Caco-2 (cell line): ENCODE measurements at regions not wholly inside any gene's neighbourhood (a gene's known extent, or its start where the extent isn't known, plus 50 kb on each side); places are given as distances from the start of the nearest gene placed in this dataset.

Experiments used
- BruUV-seq: library from RNA; stranded (reverse); fragments of 400-500 nt; replicated peaks from 2 replicates; lab custom pipeline; 2021; lab: Mats Ljungman, UMichigan
- CTCF ChIA-PET: fragments of 300-600 bp; sonication (Branson Sonifier 250); formaldehyde crosslinking; loops from one replicate; lab custom pipeline; 2022; ENCODE audit warnings: antibody characterized with exemption; lab: Charles Lee
- POLR2A ChIA-PET: fragments of 300-600 bp; sonication (Branson Sonifier 250); formaldehyde crosslinking; loops from one replicate; lab custom pipeline; 2022; ENCODE audit warnings: antibody characterized with exemption; lab: Charles Lee
- DNase-seq, 2 experiments: peaks; one replicate each; pipeline versions ENCODE4 v3.0.0 to v3.0.0-alpha.2; 2020 to 2022
- H3K27me3 ChIP-seq: replicated peaks from 2 replicates; pipeline ENCODE4 v1.6.0; 2011; ENCODE audit warnings: low read length; ENCODE audit not compliant: control insufficient read depth, insufficient read depth
- H3K36me3 ChIP-seq: 2 replicates; pipeline ENCODE4 v1.5.1; 2011; ENCODE audit warnings: low read length; ENCODE audit not compliant: control insufficient read depth, insufficient read depth
- H3K4me1 ChIP-seq: fragments of 250-450 bp; sonication (Bioruptor Pico); 2 replicates; pipeline ENCODE4 v1.5.1; 2020; ENCODE audit warnings: mild to moderate bottlenecking
- H3K4me3 ChIP-seq: 2 replicates; pipeline ENCODE4 v1.5.1; 2011; ENCODE audit warnings: low read depth, mild to moderate bottlenecking, control low read depth, low read length
- H3K9me3 ChIP-seq: fragments of 250-450 bp; sonication (Bioruptor Pico); 2 replicates; pipeline ENCODE4 v1.5.1; 2020; ENCODE audit warnings: mild to moderate bottlenecking, moderate library complexity
- H3K27ac Mint-ChIP-seq: one replicate; pipeline ENCODE4 v1.8.0; 2022; ENCODE audit warnings: mixed read lengths; ENCODE audit not compliant: unreplicated experiment
- H3K27me3 Mint-ChIP-seq: one replicate; pipeline ENCODE4 v1.8.0; 2022; ENCODE audit warnings: mixed read lengths; ENCODE audit not compliant: insufficient read depth, unreplicated experiment
- H3K36me3 Mint-ChIP-seq: one replicate; pipeline ENCODE4 v1.8.0; 2022; ENCODE audit warnings: mild to moderate bottlenecking, mixed read lengths; ENCODE audit not compliant: insufficient read depth, unreplicated experiment
- H3K4me1 Mint-ChIP-seq: one replicate; pipeline ENCODE4 v1.8.0; 2022; ENCODE audit warnings: low read depth, mixed read lengths; ENCODE audit not compliant: unreplicated experiment
- H3K4me3 Mint-ChIP-seq: one replicate; pipeline ENCODE4 v1.8.0; 2022; ENCODE audit warnings: mild to moderate bottlenecking, moderate library complexity, mixed read lengths; ENCODE audit not compliant: unreplicated experiment
- H3K9me3 Mint-ChIP-seq: one replicate; pipeline ENCODE4 v1.8.0; 2022; ENCODE audit warnings: mixed read lengths; ENCODE audit not compliant: unreplicated experiment
- CTCF ChIP-seq, 2 experiments: fragments of 200-600 bp in 1 of 2; IDR thresholded peaks; 1 replicate in 1 of 2; 2 replicates in 1 of 2; pipeline versions ENCODE4 v1.5.1 to v1.8.0; 2011 to 2022; ENCODE audit warnings: antibody characterized with exemption in 1 of 2, control low read depth in 1 of 2, inconsistent platforms in 1 of 2, low read depth in 1 of 2, low read length in 1 of 2, mild to moderate bottlenecking in 1 of 2, moderate library complexity in 1 of 2; ENCODE audit not compliant: insufficient read depth in 1 of 2, severe bottlenecking in 1 of 2, unreplicated experiment in 1 of 2
- intact Hi-C: fragments of 100-400 bp; cut with micrococcal nuclease; formaldehyde crosslinking; loops from one replicate; pipeline ENCODE4 v1.10.0; 2022; ENCODE audit not compliant: unreplicated experiment

GRCh38 chr2:145666552-145666951, 1146.6 kb upstream of the ZEB2 start:
- CTCF ChIA-PET, result no interaction called here
- Mint-ChIP-seq H3K27me3 (peaks cover 6% of the 10 kb centered on the region), H3K27ac (no peak overlapping the region), H3K4me1 (no peaks in the 10 kb centered on the region), H3K36me3 (no peaks in the 10 kb centered on the region), H3K4me3 (no peak overlapping the region), H3K9me3 (no peaks in the 10 kb centered on the region)
- Histone ChIP-seq H3K4me3 (no peak overlapping the region), H3K27me3 (no peaks in the 10 kb centered on the region), H3K4me1 (no peaks in the 10 kb centered on the region), H3K9me3 (no peaks in the 10 kb centered on the region), H3K36me3 (no peaks in the 10 kb centered on the region)
- no TSS peak for BruUV-seq
- no peak for DNase-seq
- POLR2A ChIA-PET, result no interaction called here
- intact Hi-C loops, result no loop called here
- no peak for TF ChIP-seq CTCF (IDR thresholded peaks at IDR 0.05; ENCODE audit: insufficient read depth in 1 of 2, low read depth in 1 of 2, low read length in 1 of 2, severe bottlenecking in 1 of 2, unreplicated experiment in 1 of 2)

DNA sequence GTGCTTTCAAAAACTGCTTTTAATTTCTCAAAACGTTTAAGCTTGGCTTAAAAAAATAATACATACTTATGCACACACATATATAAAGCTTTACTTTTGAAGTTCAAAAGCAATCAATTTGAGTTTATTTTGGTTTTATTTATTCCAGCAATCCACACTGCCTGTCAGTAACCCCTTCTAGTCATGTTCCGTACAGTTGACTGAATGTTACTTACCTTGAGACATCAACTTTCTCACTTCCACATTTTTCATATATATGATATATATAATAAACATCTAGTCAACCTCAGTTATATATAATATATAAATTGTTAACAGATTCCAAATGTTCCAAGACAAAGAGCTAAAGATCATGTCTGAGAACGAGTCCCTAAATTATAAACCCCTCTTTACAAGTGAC, 1137.3 kb upstream of the ZEB2 start:
- intact Hi-C loops, result no loop called here
- Mint-ChIP-seq H3K4me1 (no peaks in the 10 kb centered on the region), H3K27me3 (no peaks in the 10 kb centered on the region), H3K9me3 (no peaks in the 10 kb centered on the region), H3K4me3 (no peak overlapping the region), H3K36me3 (no peaks in the 10 kb centered on the region), H3K27ac (no peak overlapping the region)
- Histone ChIP-seq H3K36me3 (no peaks in the 10 kb centered on the region), H3K4me1 (no peaks in the 10 kb centered on the region), H3K9me3 (no peaks in the 10 kb centered on the region), H3K4me3 (no peak overlapping the region), H3K27me3 (no peaks in the 10 kb centered on the region)
- no peak for TF ChIP-seq CTCF (IDR thresholded peaks at IDR 0.05; ENCODE audit: insufficient read depth in 1 of 2, low read depth in 1 of 2, low read length in 1 of 2, severe bottlenecking in 1 of 2, unreplicated experiment in 1 of 2)
- DNase-seq, result no peak
- BruUV-seq, result no TSS peak
- ChIA-PET CTCF (no interaction called here), POLR2A (no interaction called here)

- POLR2A ChIA-PET, result no interaction called here
- no peaks in the 10 kb centered on the region for H3K4me1 Mint-ChIP-seq
- no TSS peak for BruUV-seq
Observed at GRCh38 chr2:145655165-145655765, 1135.3 kb upstream of the ZEB2 start.

More at GRCh38 chr2:145655165-145655765, 1135.3 kb upstream of the ZEB2 start:
- H3K27ac Mint-ChIP-seq, result no peak overlapping the region
- H3K4me3 ChIP-seq, result no peak overlapping the region
- no peaks in the 10 kb centered on the region for H3K9me3 Mint-ChIP-seq
- TF ChIP-seq CTCF (IDR thresholded peaks at IDR 0.05; ENCODE audit: insufficient read depth in 1 of 2, low read depth in 1 of 2, low read length in 1 of 2, severe bottlenecking in 1 of 2, unreplicated experiment in 1 of 2), result no peak
- no peaks in the 10 kb centered on the region for H3K27me3 ChIP-seq
- H3K4me3 Mint-ChIP-seq, result no peak overlapping the region
- no peaks in the 10 kb centered on the region for H3K4me1 ChIP-seq
- CTCF ChIA-PET, result no interaction called here
- intact Hi-C loops, result no loop called here
- H3K27me3 Mint-ChIP-seq, result no peaks in the 10 kb centered on the region
- no peaks in the 10 kb centered on the region for H3K36me3 Mint-ChIP-seq
- H3K36me3 ChIP-seq, result no peaks in the 10 kb centered on the region
- H3K9me3 ChIP-seq, result no peaks in the 10 kb centered on the region
- no peak for DNase-seq
